ENCODE measurements at regions not wholly inside any gene's neighbourhood (a gene's known extent, or its start where the extent isn't known, plus 50 kb on each side); places are given as distances from the start of the nearest gene placed in this dataset.
"Not testable (repeated sequence)": the region's sequence is repeated elsewhere in the genome, so short reads cannot be mapped to it uniquely, and the experiment has no call there.

GRCh38 chr13:37985281-37985680 lies 115.7 kb upstream of the TRPC4 start:
- DNase-seq: no peak

GRCh38 chr13:37984357-37984756 lies 114.8 kb upstream of the TRPC4 start:
- no peak for DNase-seq

DNA sequence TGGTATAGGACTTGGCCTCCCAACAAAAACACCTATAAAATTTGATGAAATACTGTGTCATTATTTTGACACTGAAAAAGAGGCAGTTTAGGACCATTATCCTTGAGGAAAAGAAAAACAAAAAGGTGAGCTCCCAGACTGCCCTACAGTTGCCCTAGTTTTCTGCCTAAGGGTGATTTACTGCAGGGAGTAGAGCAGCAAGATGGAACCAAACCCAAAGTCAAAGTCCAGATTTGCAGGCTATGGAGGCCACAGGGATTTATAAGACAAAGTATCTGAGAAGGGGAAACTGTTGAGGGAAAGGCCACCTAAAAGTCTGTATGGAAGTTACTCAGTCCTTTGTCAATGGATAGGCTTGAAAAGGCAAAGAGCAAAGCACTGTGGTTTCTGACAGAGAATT lies 112.4 kb upstream of the TRPC4 start:
- DNase-seq: no peak

- no peak for DNase-seq
Measured at GRCh38 chr13:37978680-37979079, 109.1 kb upstream of the TRPC4 start.

DNA sequence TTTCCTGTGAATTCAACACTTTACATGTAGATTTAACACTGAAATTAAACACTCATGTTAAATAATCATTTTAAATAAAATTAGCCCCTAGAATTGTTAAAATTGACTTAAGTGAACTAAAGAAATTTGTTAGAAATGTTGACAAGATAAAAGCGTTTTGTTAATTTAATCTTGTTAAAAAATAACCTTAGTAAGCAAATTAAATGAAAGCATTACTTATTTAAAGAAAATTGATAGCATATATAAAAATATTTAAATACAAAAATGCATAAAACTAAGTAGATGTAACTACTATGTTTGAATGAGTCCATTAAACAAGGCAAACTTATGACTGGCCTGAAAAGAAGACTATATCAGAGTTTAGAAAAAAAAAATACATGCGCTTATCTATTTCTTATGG lies 99.0 kb upstream of the TRPC4 start:
- DNase-seq: no peak

- no peak for DNase-seq
Measured at GRCh38 chr13:37966266-37966665, 96.7 kb upstream of the TRPC4 start.

GRCh38 chr13:37960427-37960826 lies 90.9 kb upstream of the TRPC4 start:
- no peak for DNase-seq

- DNase-seq: no peak
Measured at GRCh38 chr13:37959284-37959683, 89.7 kb upstream of the TRPC4 start.

GRCh38 chr13:37956536-37956935 lies 87.0 kb upstream of the TRPC4 start:
- DNase-seq: no peak

GRCh38 chr13:37954597-37954996 lies 85.0 kb upstream of the TRPC4 start:
- not testable (repeated sequence) for DNase-seq

DNA sequence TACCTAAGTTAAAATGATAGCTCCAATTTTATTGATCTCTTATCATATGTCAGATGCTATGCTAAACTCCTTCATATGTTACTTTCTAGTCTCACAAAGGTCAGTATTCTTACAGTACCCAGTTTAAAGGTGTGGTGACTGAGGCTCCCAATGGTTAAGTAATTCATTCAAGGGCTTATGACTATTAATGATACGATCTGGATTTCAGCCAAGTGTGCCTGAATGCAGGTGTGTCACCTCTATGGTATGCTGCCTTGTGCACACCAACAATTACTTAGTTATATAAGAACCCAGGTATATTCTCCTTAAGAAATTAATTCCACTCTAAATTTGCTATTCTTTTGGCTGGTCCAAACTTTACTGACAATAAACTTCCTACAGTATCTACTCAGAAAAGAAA lies 84.6 kb upstream of the TRPC4 start:
- no peak for DNase-seq

DNA sequence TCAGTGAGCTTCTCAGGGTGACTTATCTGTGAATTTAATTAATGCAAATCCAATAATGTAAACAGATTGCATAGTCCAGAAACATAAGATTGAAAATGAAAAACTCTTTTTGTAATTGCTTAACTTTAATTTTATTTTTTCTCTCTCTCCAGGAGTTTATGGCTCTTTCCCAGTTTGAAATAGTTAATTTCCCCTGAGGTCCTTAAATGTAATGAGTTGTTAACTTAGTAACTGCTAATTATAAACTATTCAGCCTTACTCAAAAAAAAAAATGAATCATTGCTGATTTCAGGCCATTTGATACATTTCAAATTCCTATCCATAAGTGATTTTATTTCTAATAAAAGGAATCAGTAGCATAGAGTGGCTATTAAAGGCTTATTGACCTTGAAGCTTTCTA lies 84.1 kb upstream of the TRPC4 start:
- DNase-seq: no peak

GRCh38 chr13:37950016-37950415 lies 80.4 kb upstream of the TRPC4 start:
- DNase-seq: no peak

GRCh38 chr13:37947419-37948140 lies 78.0 kb upstream of the TRPC4 start:
- no peak for DNase-seq

DNA sequence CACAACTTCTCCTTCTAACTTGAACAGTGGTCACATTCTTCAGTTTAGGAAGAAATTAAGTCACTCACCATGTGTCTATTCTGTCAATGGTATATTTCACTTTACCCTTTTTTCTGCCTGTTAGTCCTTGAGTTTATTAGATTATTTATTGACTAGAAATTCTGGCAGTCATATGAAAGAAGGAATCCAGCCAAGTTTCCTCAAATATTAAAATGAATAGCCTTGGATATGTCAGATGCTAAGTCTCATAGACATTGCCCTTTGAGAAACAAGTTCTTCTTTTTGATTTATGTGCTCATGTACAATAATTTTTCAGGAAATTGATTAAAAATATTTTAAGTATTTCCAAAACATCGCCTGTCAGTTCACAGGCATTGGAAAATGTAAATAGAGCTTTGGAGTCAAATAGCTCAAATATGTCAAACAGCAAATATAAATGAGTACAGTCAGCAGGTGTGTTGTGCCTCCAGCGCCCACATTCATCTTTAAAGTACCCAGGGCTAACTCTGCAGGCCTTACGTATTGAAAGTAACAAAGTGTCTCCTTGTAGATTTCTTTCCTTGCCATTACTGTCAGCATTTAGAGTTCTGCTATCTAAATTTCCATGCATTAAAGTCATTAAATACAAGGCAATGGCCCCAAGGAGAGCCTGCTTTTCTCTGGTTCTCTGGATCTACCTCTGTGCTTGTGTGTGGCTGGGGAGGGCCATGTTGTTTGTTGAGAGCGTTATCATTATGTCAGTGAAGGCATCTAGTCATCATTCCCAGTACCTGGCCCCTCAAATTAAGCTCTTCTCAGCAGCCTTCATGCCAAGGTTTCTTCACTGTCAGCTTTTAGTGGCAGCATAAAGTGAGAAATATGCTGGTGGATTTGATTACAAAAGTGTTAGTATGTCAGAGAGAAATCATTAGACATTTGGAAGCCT lies 76.3 kb upstream of the TRPC4 start:
- no peak for DNase-seq

GRCh38 chr13:37944869-37945442 lies 75.4 kb upstream of the TRPC4 start:
- no peak for DNase-seq

GRCh38 chr13:37944081-37944868 lies 74.7 kb upstream of the TRPC4 start:
- no peak for DNase-seq

- DNase-seq: no peak
Measured at GRCh38 chr13:37942929-37943328, 73.4 kb upstream of the TRPC4 start.

DNA sequence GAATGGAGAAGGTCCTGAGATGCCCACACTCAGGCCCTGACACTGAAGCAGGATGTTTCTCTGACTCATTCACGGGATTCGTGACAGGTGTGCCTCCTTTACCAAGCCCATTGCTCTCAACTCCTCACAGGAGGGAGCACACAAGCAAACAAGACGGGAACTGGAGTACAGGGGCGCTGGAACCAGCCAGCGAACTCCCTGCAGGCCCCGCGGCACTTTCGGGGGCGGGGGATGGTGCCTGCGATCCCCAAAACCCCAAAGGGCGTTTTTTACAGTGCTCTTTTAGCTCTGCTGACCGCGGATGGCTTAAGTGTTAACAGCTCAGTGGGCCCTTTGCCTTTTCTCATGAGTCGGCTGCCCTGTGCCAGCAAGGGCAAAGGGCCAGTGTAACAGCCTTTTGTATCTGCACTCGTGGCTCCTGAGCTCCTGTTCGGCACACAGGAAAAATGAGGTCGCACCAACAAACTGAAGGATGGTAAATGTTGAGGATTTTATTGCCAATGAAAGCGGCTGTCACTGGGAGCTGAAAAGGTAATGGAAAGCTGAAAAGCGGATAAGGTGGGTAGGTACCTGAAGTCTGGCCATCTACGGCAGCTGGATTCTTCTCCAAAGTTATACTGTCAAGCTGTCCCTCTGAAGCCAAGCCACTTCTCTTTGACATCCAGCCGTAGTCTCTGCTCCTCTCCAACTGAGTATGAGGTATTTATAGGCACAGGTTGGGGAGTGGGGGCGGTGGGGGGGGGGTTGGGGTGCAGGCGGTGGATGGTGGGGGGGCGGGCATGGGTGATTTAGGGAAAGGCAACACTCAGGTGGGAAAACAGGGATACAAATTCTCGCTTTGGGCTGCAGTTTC lies 65.0 kb upstream of the TRPC4 start:
- no peak for DNase-seq

DNA sequence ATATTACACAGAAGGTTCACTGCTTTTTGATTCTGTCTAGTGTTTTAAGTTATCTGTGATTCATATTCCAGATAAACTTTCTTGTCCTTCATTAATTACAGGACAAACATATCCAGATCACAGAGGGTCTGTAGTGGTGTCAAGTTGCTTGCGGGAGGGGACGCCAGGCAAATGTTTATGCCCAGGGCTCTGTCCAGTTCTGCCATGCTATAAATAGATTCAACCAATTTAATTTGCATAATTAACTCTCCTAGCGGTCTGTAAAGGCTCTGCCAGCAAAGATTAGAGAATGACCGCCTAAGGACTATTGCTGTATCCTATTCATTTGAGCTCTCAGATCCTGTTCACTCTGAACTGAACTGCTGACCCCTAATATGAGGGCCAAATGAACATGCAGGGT lies 59.7 kb upstream of the TRPC4 start:
- no peak for DNase-seq

DNA sequence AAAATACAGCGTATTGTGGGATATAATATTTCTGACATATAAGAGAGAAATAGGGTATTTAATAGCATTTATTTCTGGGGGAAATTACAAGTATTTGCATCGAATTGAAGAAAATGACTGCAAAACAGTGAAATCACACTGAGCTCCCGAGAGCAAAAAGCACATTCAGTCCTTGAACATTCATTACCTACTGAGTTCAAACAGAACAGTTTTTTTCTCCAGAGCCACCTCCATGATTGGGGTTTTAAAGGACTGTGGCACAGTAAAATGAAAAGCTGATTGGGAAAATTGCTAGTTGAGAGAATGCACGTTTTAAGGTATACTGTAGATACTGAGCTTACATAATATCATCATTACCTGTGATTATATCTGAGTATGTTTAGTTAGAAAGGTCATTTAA lies 58.0 kb upstream of the TRPC4 start:
- no peak for DNase-seq

- no peak for DNase-seq
Measured at GRCh38 chr13:37925878-37926473, 56.4 kb upstream of the TRPC4 start.

Measured in CD4-positive, alpha-beta T cell treated with Interleukin-21 for 1 hour (primary cell).